ENCODE measurements at regions not wholly inside any gene's neighbourhood (a gene's known extent, or its start where the extent isn't known, plus 50 kb on each side); places are given as distances from the start of the nearest gene placed in this dataset.

- H3K4me3 ChIP-seq (replicated peaks; ENCODE audit: low read depth, low read length): no peak overlapping the region
- TF ChIP-seq, protein P1, sequence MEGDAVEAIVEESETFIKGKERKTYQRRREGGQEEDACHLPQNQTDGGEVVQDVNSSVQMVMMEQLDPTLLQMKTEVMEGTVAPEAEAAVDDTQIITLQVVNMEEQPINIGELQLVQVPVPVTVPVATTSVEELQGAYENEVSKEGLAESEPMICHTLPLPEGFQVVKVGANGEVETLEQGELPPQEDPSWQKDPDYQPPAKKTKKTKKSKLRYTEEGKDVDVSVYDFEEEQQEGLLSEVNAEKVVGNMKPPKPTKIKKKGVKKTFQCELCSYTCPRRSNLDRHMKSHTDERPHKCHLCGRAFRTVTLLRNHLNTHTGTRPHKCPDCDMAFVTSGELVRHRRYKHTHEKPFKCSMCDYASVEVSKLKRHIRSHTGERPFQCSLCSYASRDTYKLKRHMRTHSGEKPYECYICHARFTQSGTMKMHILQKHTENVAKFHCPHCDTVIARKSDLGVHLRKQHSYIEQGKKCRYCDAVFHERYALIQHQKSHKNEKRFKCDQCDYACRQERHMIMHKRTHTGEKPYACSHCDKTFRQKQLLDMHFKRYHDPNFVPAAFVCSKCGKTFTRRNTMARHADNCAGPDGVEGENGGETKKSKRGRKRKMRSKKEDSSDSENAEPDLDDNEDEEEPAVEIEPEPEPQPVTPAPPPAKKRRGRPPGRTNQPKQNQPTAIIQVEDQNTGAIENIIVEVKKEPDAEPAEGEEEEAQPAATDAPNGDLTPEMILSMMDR (IDR thresholded peaks at IDR 0.05; ENCODE audit: low read depth, low read length, missing control alignments): no peak
- no peak for DNase-seq (ENCODE audit: extremely low read depth, low read depth)
Observed at GRCh38 chr5:35312267-35312666, 82.0 kb upstream of the PRLR start.

DNA sequence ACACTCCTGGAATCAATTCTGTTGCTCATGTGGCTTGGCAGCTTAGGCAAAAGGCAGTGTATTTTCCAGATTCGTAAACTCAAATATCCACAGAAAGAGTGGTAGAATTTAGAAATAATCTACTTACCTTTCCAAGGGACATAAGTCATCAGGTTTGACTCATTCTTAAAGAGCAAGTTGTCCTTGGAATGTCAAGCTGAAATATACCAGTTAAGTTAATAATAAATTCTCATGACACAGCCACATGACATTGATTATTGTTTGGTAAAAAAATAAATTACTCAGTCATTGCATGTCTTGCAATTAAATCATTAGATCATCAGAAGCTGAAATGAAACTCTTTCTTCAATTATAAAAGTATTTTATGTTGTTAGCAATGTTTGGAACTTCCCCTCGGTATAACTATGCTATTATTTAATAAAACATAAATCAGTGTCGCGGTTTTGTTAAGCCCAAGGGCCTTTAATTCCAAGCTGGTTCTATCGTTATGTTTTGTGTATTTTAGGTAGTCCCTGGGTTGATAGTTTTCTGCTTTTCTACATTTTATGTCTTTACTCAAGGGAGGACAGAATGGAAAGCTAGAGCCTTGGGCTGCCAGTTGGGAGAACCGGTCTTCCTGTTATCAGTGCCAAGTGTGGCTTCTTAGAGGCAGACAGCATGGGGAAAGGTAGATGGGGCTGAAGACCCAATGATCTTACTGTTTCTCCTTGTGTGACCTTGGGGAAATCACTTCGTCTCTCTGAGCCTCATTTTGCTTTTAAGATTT, 79.3 kb upstream of the PRLR start:
- no peak overlapping the region for H3K4me3 ChIP-seq (replicated peaks; ENCODE audit: low read depth, low read length)
- TF ChIP-seq, protein P1 (IDR thresholded peaks at IDR 0.05; ENCODE audit: low read depth, low read length, missing control alignments): no peak
- no peak for DNase-seq (ENCODE audit: extremely low read depth, low read depth)

DNA sequence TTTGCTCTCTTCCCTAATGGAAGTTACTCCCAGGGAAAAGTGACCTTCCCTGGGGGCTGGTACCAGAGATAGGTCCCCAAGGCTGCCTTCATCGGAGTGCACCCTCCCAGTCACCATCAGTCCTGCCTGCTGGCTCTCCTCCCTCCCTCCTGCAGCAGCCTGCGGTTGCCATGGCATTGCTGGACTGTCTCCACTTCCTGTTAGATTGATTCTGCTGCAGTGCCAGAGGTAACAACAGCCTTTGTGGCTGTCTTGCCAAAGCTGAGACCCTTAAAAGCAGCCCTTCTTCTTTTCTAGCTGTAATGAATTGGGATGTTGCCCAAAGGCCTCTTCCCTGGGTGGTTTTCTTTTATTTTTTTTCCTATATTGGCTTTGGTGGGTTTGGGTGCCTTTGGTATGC, 78.1 kb upstream of the PRLR start:
- H3K4me3 ChIP-seq (replicated peaks; ENCODE audit: low read depth, low read length): no peak overlapping the region
- TF ChIP-seq, protein P1 (IDR thresholded peaks at IDR 0.05; ENCODE audit: low read depth, low read length, missing control alignments): no peak
- no peak for DNase-seq (ENCODE audit: extremely low read depth, low read depth)

DNA sequence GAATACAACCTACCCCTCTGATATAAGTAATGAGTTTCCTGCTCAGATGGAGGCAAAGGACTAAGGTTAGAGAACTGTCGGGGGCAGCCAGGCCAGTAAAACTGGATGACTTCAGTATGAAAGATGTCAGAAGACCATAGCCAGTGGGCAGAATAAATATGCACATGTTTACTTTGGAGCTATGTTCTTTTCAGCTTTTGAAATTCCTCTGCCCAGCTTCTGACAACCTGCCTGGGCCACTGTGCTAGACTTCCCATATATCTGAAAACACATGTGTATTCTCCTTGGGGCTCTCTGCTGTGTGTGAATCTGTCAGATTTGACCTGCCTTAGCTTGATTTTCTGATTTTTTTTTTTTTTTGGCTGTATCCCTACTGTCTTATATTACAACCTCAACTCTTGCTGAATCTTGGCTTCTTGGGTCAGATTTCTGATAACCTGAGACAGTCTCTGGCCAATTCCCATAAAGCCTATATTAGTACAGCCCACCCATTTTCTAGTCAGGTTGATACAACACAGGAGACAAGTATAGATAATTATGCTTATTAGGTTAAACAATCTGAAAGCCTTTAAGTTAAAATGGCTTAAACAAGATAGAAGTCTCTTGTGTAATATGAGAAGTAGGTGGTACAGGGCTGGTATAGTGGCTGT, 76.6 kb upstream of the PRLR start:
- H3K4me3 ChIP-seq (replicated peaks; ENCODE audit: low read depth, low read length): no peak overlapping the region
- DNase-seq (ENCODE audit: extremely low read depth, low read depth): no peak
- TF ChIP-seq, protein P1 (IDR thresholded peaks at IDR 0.05; ENCODE audit: low read depth, low read length, missing control alignments): no peak

- TF ChIP-seq, protein P1 (IDR thresholded peaks at IDR 0.05; ENCODE audit: low read depth, low read length, missing control alignments): no peak
Observed at GRCh38 chr5:35305336-35306020, 75.2 kb upstream of the PRLR start.

DNA sequence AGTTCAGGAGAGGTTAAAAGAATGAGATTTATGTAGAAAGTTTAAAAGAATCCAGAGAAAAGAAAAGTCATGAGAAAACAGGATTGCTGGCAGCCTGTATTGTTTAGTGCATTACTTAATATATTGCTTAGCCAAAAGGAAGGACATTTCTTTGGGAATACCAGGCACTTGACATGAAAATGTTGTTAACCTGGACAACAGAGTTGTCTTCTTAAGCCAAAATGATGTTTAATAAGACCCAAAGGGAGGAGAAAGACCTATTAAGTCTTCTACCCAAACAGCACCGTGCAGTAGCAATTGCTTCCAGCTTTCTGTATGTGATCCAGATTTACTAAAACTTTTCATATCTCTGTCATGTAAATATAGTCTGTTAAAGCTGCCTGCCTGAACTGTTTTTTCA, 74.0 kb upstream of the PRLR start:
- TF ChIP-seq, protein P1 (IDR thresholded peaks at IDR 0.05; ENCODE audit: low read depth, low read length, missing control alignments): no peak
- H3K4me3 ChIP-seq (replicated peaks; ENCODE audit: low read depth, low read length): no peak overlapping the region
- no peak for DNase-seq (ENCODE audit: extremely low read depth, low read depth)

More at GRCh38 chr5:35305336-35306020, 75.2 kb upstream of the PRLR start:
- no peak for DNase-seq (ENCODE audit: extremely low read depth, low read depth)
- H3K4me3 ChIP-seq (replicated peaks; ENCODE audit: low read depth, low read length): no peak overlapping the region

Measured in HFF-Myc (cell line).